ENCODE measurements at regions not wholly inside any gene's neighbourhood (a gene's known extent, or its start where the extent isn't known, plus 50 kb on each side); places are given as distances from the start of the nearest gene placed in this dataset.

DNA sequence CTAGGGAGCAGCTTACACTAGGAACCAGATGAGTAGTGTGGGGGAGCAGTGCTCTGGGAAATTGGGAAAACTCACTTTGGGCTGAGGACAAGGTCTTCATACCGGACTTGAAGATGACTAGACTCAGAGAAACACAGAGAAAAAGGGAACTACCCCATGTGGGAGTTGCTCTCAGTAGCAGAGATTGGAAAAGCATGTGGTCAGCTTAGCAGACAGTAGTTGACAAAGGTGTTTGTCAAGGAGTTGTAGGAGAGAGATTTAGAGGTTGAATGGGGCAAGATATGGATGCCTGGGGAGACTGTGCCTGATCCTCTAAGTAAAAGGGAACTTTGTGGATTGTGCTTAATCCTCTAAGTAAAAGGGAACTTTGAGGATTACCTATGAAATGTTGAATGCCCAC lies 194.5 kb upstream of the COX10 start:
- Histone ChIP-seq H3K9me3 (ENCODE audit: control insufficient read depth in 4 of 4, low read length in 3 of 4) (no peaks in the 10 kb centered on the region), H3K36me3 (ENCODE audit: control insufficient read depth in 4 of 4, insufficient read depth in 3 of 4, low read depth in 1 of 4, low read length in 3 of 4) (no peaks in the 10 kb centered on the region), H3K9ac (ENCODE audit: low read depth in 1 of 2, low read length in 2 of 2) (no peak overlapping the region), H3K4me3 (ENCODE audit: low read depth in 1 of 3, low read length in 3 of 3) (no peak overlapping the region), H3K27me3 (ENCODE audit: control insufficient read depth in 4 of 4, insufficient read depth in 4 of 4, low read length in 3 of 4) (no peaks in the 10 kb centered on the region), H3K27ac (ENCODE audit: low read depth in 1 of 2, low read length in 2 of 2) (no peak overlapping the region), H3K4me1 (ENCODE audit: control insufficient read depth in 4 of 4, insufficient read depth in 4 of 4, low read length in 3 of 4) (no peaks in the 10 kb centered on the region)
- no peak for TF ChIP-seq FOXA2 (IDR thresholded peaks at IDR 0.05)
- TF ChIP-seq FOXA1 (IDR thresholded peaks at IDR 0.05): no peak
- no peak for TF ChIP-seq NR2F2 (IDR thresholded peaks at IDR 0.05)
- WGBS: 92% methylated on average over 1 of the region's 1 CpG
- DNase-seq (ENCODE audit: low spot score): no peak

DNA sequence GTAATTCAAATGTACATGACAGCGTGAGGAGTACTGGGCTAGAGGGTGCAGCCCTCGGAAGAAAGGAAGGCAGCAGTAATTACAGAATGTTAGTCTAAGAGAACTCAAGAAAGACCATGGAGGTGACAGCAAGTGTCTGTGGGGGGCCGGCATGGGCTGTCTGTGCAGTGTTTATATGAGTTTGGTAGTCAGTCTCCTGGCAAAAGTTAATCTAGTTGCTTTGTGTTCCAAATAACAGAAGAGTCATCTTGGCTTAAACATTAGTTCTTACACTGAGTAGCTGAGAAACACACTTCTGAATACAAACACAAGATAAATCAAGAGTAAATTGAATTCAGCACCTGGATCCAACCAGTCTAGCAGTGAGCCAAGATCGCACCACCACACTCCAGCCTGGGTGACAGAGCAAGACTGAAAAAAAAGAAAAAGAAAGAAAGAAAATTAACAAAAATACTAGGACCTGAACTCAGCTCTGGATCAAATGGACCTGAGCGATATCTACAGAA lies 189.3 kb upstream of the COX10 start:
- peaks cover 0 to 6% (median 0%) of the 10 kb centered on the region in 4 donors for H3K4me1 ChIP-seq (ENCODE audit: control insufficient read depth in 4 of 4, insufficient read depth in 4 of 4, low read length in 3 of 4)
- H3K27me3 ChIP-seq (ENCODE audit: control insufficient read depth in 4 of 4, insufficient read depth in 4 of 4, low read length in 3 of 4): no peaks in the 10 kb centered on the region
- H3K36me3 ChIP-seq (ENCODE audit: control insufficient read depth in 4 of 4, insufficient read depth in 3 of 4, low read depth in 1 of 4, low read length in 3 of 4): no peaks in the 10 kb centered on the region
- 94% methylated on average over 5 of the region's 5 CpGs for WGBS
- TF ChIP-seq YY1 (IDR thresholded peaks at IDR 0.05) (no peak), GABPA (IDR thresholded peaks at IDR 0.05 in 1 of 2, conservative IDR thresholded peaks at IDR 0.05 in 1 of 2) (no peak), HNF4G (IDR thresholded peaks at IDR 0.05) (no peak), RXRA (IDR thresholded peaks at IDR 0.05) (no peak), HNF4A (conservative IDR thresholded peaks at IDR 0.05) (no peak)
- TF ChIP-seq, protein P1, sequence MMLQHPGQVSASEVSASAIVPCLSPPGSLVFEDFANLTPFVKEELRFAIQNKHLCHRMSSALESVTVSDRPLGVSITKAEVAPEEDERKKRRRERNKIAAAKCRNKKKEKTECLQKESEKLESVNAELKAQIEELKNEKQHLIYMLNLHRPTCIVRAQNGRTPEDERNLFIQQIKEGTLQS (IDR thresholded peaks at IDR 0.05): no peak
- TF ChIP-seq, protein P2, sequence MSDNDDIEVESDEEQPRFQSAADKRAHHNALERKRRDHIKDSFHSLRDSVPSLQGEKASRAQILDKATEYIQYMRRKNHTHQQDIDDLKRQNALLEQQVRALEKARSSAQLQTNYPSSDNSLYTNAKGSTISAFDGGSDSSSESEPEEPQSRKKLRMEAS (IDR thresholded peaks at IDR 0.05): no peak
- H3K27ac ChIP-seq (ENCODE audit: low read depth in 1 of 2, low read length in 2 of 2): no peak overlapping the region
- no peak overlapping the region for H3K9ac ChIP-seq (ENCODE audit: low read depth in 1 of 2, low read length in 2 of 2)
- no peak overlapping the region for H3K4me3 ChIP-seq (ENCODE audit: low read depth in 1 of 3, low read length in 3 of 3)
- DNase-seq (ENCODE audit: low spot score): no peak
- H3K9me3 ChIP-seq (ENCODE audit: control insufficient read depth in 4 of 4, low read length in 3 of 4): no peaks in the 10 kb centered on the region

DNA sequence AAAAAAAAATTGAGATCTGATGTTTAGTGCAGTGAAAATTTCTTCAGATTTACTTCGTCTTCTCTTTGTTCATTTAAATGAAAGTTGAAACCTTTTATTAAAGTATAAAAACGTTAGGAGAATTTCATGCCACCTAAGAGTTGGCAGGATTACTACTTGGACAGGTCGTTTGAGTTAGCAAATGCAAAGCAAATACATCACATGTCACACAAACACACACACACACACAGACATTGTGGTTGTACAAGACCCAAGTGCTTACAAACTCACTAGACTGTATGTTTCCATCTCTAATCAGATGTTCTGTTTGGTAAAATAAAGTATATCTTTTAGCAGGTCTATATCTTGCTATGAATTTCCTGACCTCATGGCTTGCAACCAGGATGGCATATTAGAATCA lies 185.6 kb upstream of the COX10 start:
- peaks cover 0 to 6% (median 0%) of the 10 kb centered on the region in 4 donors for H3K4me1 ChIP-seq (ENCODE audit: control insufficient read depth in 4 of 4, insufficient read depth in 4 of 4, low read length in 3 of 4)
- no peak overlapping the region for H3K4me3 ChIP-seq (ENCODE audit: low read depth in 1 of 3, low read length in 3 of 3)
- 33% methylated on average over 3 of the region's 3 CpGs for WGBS
- DNase-seq (ENCODE audit: low spot score): no peak
- no peaks in the 10 kb centered on the region for H3K27me3 ChIP-seq (ENCODE audit: control insufficient read depth in 4 of 4, insufficient read depth in 4 of 4, low read length in 3 of 4)
- TF ChIP-seq, protein P3, sequence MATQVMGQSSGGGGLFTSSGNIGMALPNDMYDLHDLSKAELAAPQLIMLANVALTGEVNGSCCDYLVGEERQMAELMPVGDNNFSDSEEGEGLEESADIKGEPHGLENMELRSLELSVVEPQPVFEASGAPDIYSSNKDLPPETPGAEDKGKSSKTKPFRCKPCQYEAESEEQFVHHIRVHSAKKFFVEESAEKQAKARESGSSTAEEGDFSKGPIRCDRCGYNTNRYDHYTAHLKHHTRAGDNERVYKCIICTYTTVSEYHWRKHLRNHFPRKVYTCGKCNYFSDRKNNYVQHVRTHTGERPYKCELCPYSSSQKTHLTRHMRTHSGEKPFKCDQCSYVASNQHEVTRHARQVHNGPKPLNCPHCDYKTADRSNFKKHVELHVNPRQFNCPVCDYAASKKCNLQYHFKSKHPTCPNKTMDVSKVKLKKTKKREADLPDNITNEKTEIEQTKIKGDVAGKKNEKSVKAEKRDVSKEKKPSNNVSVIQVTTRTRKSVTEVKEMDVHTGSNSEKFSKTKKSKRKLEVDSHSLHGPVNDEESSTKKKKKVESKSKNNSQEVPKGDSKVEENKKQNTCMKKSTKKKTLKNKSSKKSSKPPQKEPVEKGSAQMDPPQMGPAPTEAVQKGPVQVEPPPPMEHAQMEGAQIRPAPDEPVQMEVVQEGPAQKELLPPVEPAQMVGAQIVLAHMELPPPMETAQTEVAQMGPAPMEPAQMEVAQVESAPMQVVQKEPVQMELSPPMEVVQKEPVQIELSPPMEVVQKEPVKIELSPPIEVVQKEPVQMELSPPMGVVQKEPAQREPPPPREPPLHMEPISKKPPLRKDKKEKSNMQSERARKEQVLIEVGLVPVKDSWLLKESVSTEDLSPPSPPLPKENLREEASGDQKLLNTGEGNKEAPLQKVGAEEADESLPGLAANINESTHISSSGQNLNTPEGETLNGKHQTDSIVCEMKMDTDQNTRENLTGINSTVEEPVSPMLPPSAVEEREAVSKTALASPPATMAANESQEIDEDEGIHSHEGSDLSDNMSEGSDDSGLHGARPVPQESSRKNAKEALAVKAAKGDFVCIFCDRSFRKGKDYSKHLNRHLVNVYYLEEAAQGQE (IDR thresholded peaks at IDR 0.05): no peak
- TF ChIP-seq GABPA (IDR thresholded peaks at IDR 0.05 in 1 of 2, conservative IDR thresholded peaks at IDR 0.05 in 1 of 2): no peak
- TF ChIP-seq, protein P4, sequence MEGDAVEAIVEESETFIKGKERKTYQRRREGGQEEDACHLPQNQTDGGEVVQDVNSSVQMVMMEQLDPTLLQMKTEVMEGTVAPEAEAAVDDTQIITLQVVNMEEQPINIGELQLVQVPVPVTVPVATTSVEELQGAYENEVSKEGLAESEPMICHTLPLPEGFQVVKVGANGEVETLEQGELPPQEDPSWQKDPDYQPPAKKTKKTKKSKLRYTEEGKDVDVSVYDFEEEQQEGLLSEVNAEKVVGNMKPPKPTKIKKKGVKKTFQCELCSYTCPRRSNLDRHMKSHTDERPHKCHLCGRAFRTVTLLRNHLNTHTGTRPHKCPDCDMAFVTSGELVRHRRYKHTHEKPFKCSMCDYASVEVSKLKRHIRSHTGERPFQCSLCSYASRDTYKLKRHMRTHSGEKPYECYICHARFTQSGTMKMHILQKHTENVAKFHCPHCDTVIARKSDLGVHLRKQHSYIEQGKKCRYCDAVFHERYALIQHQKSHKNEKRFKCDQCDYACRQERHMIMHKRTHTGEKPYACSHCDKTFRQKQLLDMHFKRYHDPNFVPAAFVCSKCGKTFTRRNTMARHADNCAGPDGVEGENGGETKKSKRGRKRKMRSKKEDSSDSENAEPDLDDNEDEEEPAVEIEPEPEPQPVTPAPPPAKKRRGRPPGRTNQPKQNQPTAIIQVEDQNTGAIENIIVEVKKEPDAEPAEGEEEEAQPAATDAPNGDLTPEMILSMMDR (IDR thresholded peaks at IDR 0.05; ENCODE audit: low read depth, low read length, missing input control): no peak
- no peak for TF ChIP-seq NR2F2 (IDR thresholded peaks at IDR 0.05)
- TF ChIP-seq FOXA1 (IDR thresholded peaks at IDR 0.05): no peak
- TF ChIP-seq TAF1 (conservative IDR thresholded peaks at IDR 0.05): no peak
- no peak for TF ChIP-seq HNF4G (IDR thresholded peaks at IDR 0.05)
- no peak for TF ChIP-seq RAD21 (IDR thresholded peaks at IDR 0.05)
- TF ChIP-seq JUND (IDR thresholded peaks at IDR 0.05): no peak
- TF ChIP-seq RXRA (IDR thresholded peaks at IDR 0.05): no peak
- H3K36me3 ChIP-seq (ENCODE audit: control insufficient read depth in 4 of 4, insufficient read depth in 3 of 4, low read depth in 1 of 4, low read length in 3 of 4): no peaks in the 10 kb centered on the region
- H3K27ac ChIP-seq (ENCODE audit: low read depth in 1 of 2, low read length in 2 of 2): no peak overlapping the region
- no peak overlapping the region for H3K9ac ChIP-seq (ENCODE audit: low read depth in 1 of 2, low read length in 2 of 2)
- no peaks in the 10 kb centered on the region for H3K9me3 ChIP-seq (ENCODE audit: control insufficient read depth in 4 of 4, low read length in 3 of 4)
